Thyroid gland (tissue), 4 donors: ENCODE measurements at regions not wholly inside any gene's neighbourhood (a gene's known extent, or its start where the extent isn't known, plus 50 kb on each side); places are given as distances from the start of the nearest gene placed in this dataset.

Source experiments
- CTCF ChIP-seq, 6 experiments: fragments of 200-600 bp in 3 of 6; fragments of 450-650 bp in 3 of 6; sonication (generic) in 3 of 6; IDR thresholded peaks; one replicate each; pipeline ENCODE4 v1.5.1; 2016 to 2019; ENCODE audit warnings: antibody characterized with exemption in 6 of 6, mild to moderate bottlenecking in 2 of 6, inconsistent platforms in 1 of 6, moderate library complexity in 1 of 6
- POLR2A ChIP-seq, 2 donors: fragments of 450-650 bp; IDR thresholded peaks; one replicate each; pipeline ENCODE4 v1.6.1; 2017; ENCODE audit warnings: antibody characterized with exemption in 2 of 2, mild to moderate bottlenecking in 2 of 2, moderate library complexity in 1 of 2

- TF ChIP-seq CTCF (IDR thresholded peaks at IDR 0.05) (no peak), POLR2A (IDR thresholded peaks at IDR 0.05) (no peak)
Measured at GRCh38 chr7:9017286-9017685, 583.9 kb downstream of the NXPH1 start.
